Breast epithelium (tissue), 3 donors: ENCODE measurements at regions not wholly inside any gene's neighbourhood (a gene's known extent, or its start where the extent isn't known, plus 50 kb on each side); places are given as distances from the start of the nearest gene placed in this dataset.

Source experiments
- CTCF ChIP-seq, 3 donors: fragments of 450-650 bp; IDR thresholded peaks; one replicate each; pipeline ENCODE4 v1.5.1; 2016 to 2017; ENCODE audit warnings: antibody characterized with exemption in 3 of 3, mild to moderate bottlenecking in 3 of 3, moderate library complexity in 3 of 3
- POLR2A ChIP-seq: fragments of 450-650 bp; IDR thresholded peaks from one replicate; pipeline ENCODE4 v1.6.1; 2016; ENCODE audit warnings: antibody characterized with exemption, mild to moderate bottlenecking, moderate library complexity
- POLR2AphosphoS5 ChIP-seq, 3 donors: sonication (generic); formaldehyde crosslinking; IDR thresholded peaks; one replicate each; pipeline ENCODE4 v1.6.1; 2017; ENCODE audit warnings: antibody characterized with exemption in 3 of 3

- no peak for TF ChIP-seq POLR2A
- TF ChIP-seq CTCF (IDR thresholded peaks at IDR 0.05): no peak
- TF ChIP-seq POLR2AphosphoS5 (IDR thresholded peaks at IDR 0.05): no peak
Observed at GRCh38 chr2:6449343-6449742, 416.4 kb downstream of the CMPK2 start.
